C4-2B (cell line): ENCODE measurements at regions not wholly inside any gene's neighbourhood (a gene's known extent, or its start where the extent isn't known, plus 50 kb on each side); places are given as distances from the start of the nearest gene placed in this dataset.

ENCODE experiments used
- H3K27ac ChIP-seq: fragments of 450-650 bp; 2 replicates; pipeline ENCODE4 v1.5.1; 2017
- CTCF ChIP-seq: fragments of 450-650 bp; conservative IDR thresholded peaks from 2 replicates; pipeline ENCODE4 v1.5.1; 2017; ENCODE audit warnings: mild to moderate bottlenecking
- ZFX ChIP-seq: fragments of 450-650 bp; IDR thresholded peaks from 2 replicates; pipeline ENCODE4 v1.6.1; 2017

GRCh38 chr13:34591129-34591528 lies 350.9 kb upstream of the NBEA start:
- TF ChIP-seq CTCF (no peak), ZFX (no peak)
- no peak overlapping the region; the same call in 1 of the 2 replicates for H3K27ac ChIP-seq

- H3K27ac ChIP-seq: no peak overlapping the region; the same call in 1 of the 2 replicates
- TF ChIP-seq ZFX (no peak), CTCF (no peak)
These were observed 350.1 kb upstream of the NBEA start for GRCh38 chr13:34591900-34592529.

GRCh38 chr13:34593658-34594057 lies 348.4 kb upstream of the NBEA start:
- TF ChIP-seq CTCF (no peak), ZFX (no peak)
- no peak overlapping the region for H3K27ac ChIP-seq

- TF ChIP-seq CTCF (no peak), ZFX (no peak)
- H3K27ac ChIP-seq: no peak overlapping the region
These were observed 347.6 kb upstream of the NBEA start for GRCh38 chr13:34594507-34594906.

GRCh38 chr13:34608331-34608730 lies 333.7 kb upstream of the NBEA start:
- H3K27ac ChIP-seq: no peak overlapping the region
- TF ChIP-seq CTCF (no peak), ZFX (no peak)

GRCh38 chr13:34611671-34612070 lies 330.4 kb upstream of the NBEA start:
- no peak overlapping the region for H3K27ac ChIP-seq

More at GRCh38 chr13:34611671-34612070, 330.4 kb upstream of the NBEA start:
- TF ChIP-seq ZFX: no peak
- TF ChIP-seq CTCF: no peak
